Tibial artery (tissue), 4 donors: ENCODE measurements at regions not wholly inside any gene's neighbourhood (a gene's known extent, or its start where the extent isn't known, plus 50 kb on each side); places are given as distances from the start of the nearest gene placed in this dataset.
A peak's percentile ranks its signal among the peaks of the same experiment; 100 is the strongest.

Experiments
- DNase-seq, 2 donors: peaks; one replicate each; pipeline ENCODE4 v3.0.0-alpha.2; 2019
- H3K27ac ChIP-seq, 2 donors: fragments of 200-600 bp; sonication (generic) in 1 of 2; 1 replicate in 1 of 2; 2 replicates in 1 of 2; pipeline ENCODE4 v1.5.1; 2018 to 2019; ENCODE audit warnings: mild to moderate bottlenecking in 1 of 2
- H3K27me3 ChIP-seq, 2 donors: fragments of 200-600 bp; sonication (generic) in 1 of 2; one replicate each; pipeline versions ENCODE4 v1.5.1 to v1.6.0; 2016 to 2019
- H3K36me3 ChIP-seq, 3 donors: fragments of 200-600 bp; sonication (generic) in 2 of 3; one replicate each; pipeline ENCODE4 v1.5.1; 2016 to 2019; ENCODE audit warnings: mild to moderate bottlenecking in 2 of 3
- H3K4me1 ChIP-seq, 4 donors: fragments of 200-600 bp; sonication (generic) in 2 of 4; 1 replicate in 3 of 4; 2 replicates in 1 of 4; pipeline ENCODE4 v1.5.1; 2016 to 2019
- H3K4me3 ChIP-seq, 2 donors: fragments of 200-600 bp; sonication (generic) in 1 of 2; 1 replicate in 1 of 2; 2 replicates in 1 of 2; pipeline ENCODE4 v1.5.1; 2018 to 2019; ENCODE audit warnings: mild to moderate bottlenecking in 2 of 2
- H3K9me3 ChIP-seq, 3 donors: fragments of 200-600 bp; sonication (generic) in 1 of 3; one replicate each; pipeline ENCODE4 v1.5.1; 2016 to 2019
- CTCF ChIP-seq, 2 experiments: fragments of 200-600 bp in 1 of 2; fragments of 450-650 bp in 1 of 2; IDR thresholded peaks; one replicate each; pipeline ENCODE4 v1.5.1; 2017 to 2019; ENCODE audit warnings: antibody characterized with exemption in 2 of 2, mild to moderate bottlenecking in 1 of 2, moderate library complexity in 1 of 2
- intact Hi-C: fragments of 100-400 bp; cut with DNase I; formaldehyde crosslinking; loops from one replicate; pipeline ENCODE4 v1.15.0; 2023; ENCODE audit warnings: low total_unique reads

- no peak for DNase-seq
- no peaks in the 10 kb centered on the region for H3K27me3 ChIP-seq
- H3K9me3 ChIP-seq, result no peaks in the 10 kb centered on the region
- TF ChIP-seq CTCF (IDR thresholded peaks at IDR 0.05), result no peak
- H3K4me3 ChIP-seq, result no peak overlapping the region
- H3K36me3 ChIP-seq, result no peaks in the 10 kb centered on the region
- intact Hi-C loops, result loop anchor here (5.0 kb wide), 1 partner anchor 129 kb away; no protein-coding TSS in a partner anchor
- no peak overlapping the region for H3K27ac ChIP-seq
- peaks cover 0 to 15% (median 5%) of the 10 kb centered on the region in 4 donors for H3K4me1 ChIP-seq
Measured at GRCh38 chr1:204813522-204813921, 57.1 kb upstream of the NFASC start.

GRCh38 chr1:204814166-204814884 is 56.3 kb upstream of the NFASC start:
- no peaks in the 10 kb centered on the region for H3K27me3 ChIP-seq
- H3K9me3 ChIP-seq, result no peaks in the 10 kb centered on the region
- H3K27ac ChIP-seq, result no peak overlapping the region
- no peak for TF ChIP-seq CTCF (IDR thresholded peaks at IDR 0.05)
- intact Hi-C loops, result loop anchor here (5.0 kb wide), 1 partner anchor 128 kb away; no protein-coding TSS in a partner anchor
- DNase-seq, result no peak
- H3K36me3 ChIP-seq, result no peaks in the 10 kb centered on the region
- H3K4me1 ChIP-seq, result peaks cover 0 to 21% (median 10%) of the 10 kb centered on the region in 4 donors
- no peak overlapping the region for H3K4me3 ChIP-seq

GRCh38 chr1:204817341-204817740 is 53.3 kb upstream of the NFASC start:
- Histone ChIP-seq H3K4me3 (no peak overlapping the region), H3K27me3 (no peaks in the 10 kb centered on the region), H3K4me1 (peaks cover 0 to 51% (median 37%) of the 10 kb centered on the region in 4 donors), H3K36me3 (no peaks in the 10 kb centered on the region), H3K27ac (no peak overlapping the region), H3K9me3 (no peaks in the 10 kb centered on the region)
- intact Hi-C loops, result no loop called here
- TF ChIP-seq CTCF (IDR thresholded peaks at IDR 0.05), result no peak
- no peak for DNase-seq

GRCh38 chr1:204818998-204819397 is 51.7 kb upstream of the NFASC start:
- Histone ChIP-seq H3K27ac (peak overlapping the region; percentile 47 to 55), H3K4me1 (peaks cover 0 to 52% (median 39%) of the 10 kb centered on the region in 4 donors)
- intact Hi-C loops, result no loop called here

GRCh38 chr1:204819495-204819894 is 51.2 kb upstream of the NFASC start:
- Histone ChIP-seq H3K36me3 (no peaks in the 10 kb centered on the region), H3K27me3 (no peaks in the 10 kb centered on the region), H3K27ac (peak overlapping the region; percentile 47 to 55), H3K9me3 (no peaks in the 10 kb centered on the region), H3K4me3 (no peak overlapping the region), H3K4me1 (peaks cover 0 to 47% (median 37%) of the 10 kb centered on the region in 4 donors)
- intact Hi-C loops, result no loop called here
- DNase-seq, result no peak
- TF ChIP-seq CTCF (IDR thresholded peaks at IDR 0.05), result no peak

More at GRCh38 chr1:204818998-204819397, 51.7 kb upstream of the NFASC start:
- no peak for TF ChIP-seq CTCF (IDR thresholded peaks at IDR 0.05)
- Histone ChIP-seq H3K27me3 (no peaks in the 10 kb centered on the region), H3K4me3 (no peak overlapping the region), H3K36me3 (no peaks in the 10 kb centered on the region), H3K9me3 (no peaks in the 10 kb centered on the region)
- DNase-seq, result no peak
